HepG2 (cell line): ENCODE measurements at regions not wholly inside any gene's neighbourhood (a gene's known extent, or its start where the extent isn't known, plus 50 kb on each side); places are given as distances from the start of the nearest gene placed in this dataset.

Experiments
- ATAC-seq: fragments of 200-7000 bp; cut with Tn5 transposase; 3 replicates; pipeline ENCODE4 v1.9.1; 2020; ENCODE audit warnings: mild to moderate bottlenecking, moderate library complexity
- BruUV-seq: library from RNA; stranded (reverse); fragments of 400-500 nt; replicated peaks from 2 replicates; lab custom pipeline; 2021; lab: Mats Ljungman, UMichigan
- CTCF ChIA-PET: fragments of 300-600 bp; formaldehyde crosslinking; extraction: SDS; loops from one replicate; lab custom pipeline; 2021; ENCODE audit warnings: low total read pairs, inconsistent platforms, low intra/inter-chr PET ratio; lab: Yijun Ruan, JAX
- POLR2A ChIA-PET: fragments of 350-600 bp; sonication (Branson Sonifier 250); formaldehyde crosslinking; loops from one replicate; lab custom pipeline; 2020; ENCODE audit warnings: antibody characterized with exemption, inconsistent platforms; lab: Yijun Ruan, JAX
- DNase-seq: peaks from one replicate; pipeline ENCODE4 v3.0.0-alpha.2; 2015; ENCODE audit warnings: low spot score
- FAIRE-seq: peaks from 3 replicates; lab custom pipeline; 2011; peaks lifted over from hg19 to GRCh38; lab: Jason Lieb, UNC
- H2AFZ ChIP-seq: one replicate; pipeline ENCODE4 v1.6.1; 2011; ENCODE audit warnings: low read length, inconsistent platforms
- H3K27ac ChIP-seq: fragments of 300-600 bp; 3 replicates; pipeline ENCODE4 v1.8.0; 2011; ENCODE audit warnings: mixed run types, mild to moderate bottlenecking, mixed read lengths, low read length, inconsistent platforms; ENCODE audit not compliant: insufficient read depth; ENCODE audit errors: extremely low read length
- H3K27me3 ChIP-seq, 2 experiments: fragments of 200-600 bp in 1 of 2; 2 replicates in 1 of 2; 3 replicates in 1 of 2; pipeline versions ENCODE4 v1.6.0 to v1.8.0; 2011; ENCODE audit warnings: low read length in 2 of 2, mild to moderate bottlenecking in 2 of 2, moderate library complexity in 2 of 2, inconsistent platforms in 1 of 2; ENCODE audit not compliant: insufficient read depth in 2 of 2, control insufficient read depth in 1 of 2
- H3K36me3 ChIP-seq, 2 experiments: fragments of 200-600 bp in 1 of 2; replicated peaks in 1 of 2; 2 replicates in 1 of 2; 3 replicates in 1 of 2; pipeline versions ENCODE4 v1.5.1 to v1.8.0; 2011; ENCODE audit warnings: low read length in 2 of 2, inconsistent platforms in 1 of 2; ENCODE audit not compliant: insufficient read depth in 2 of 2, control insufficient read depth in 1 of 2
- H3K4me1 ChIP-seq: 2 replicates; pipeline ENCODE4 v1.5.1; 2012; ENCODE audit warnings: low read length, inconsistent platforms; ENCODE audit not compliant: insufficient read depth
- H3K4me2 ChIP-seq: 2 replicates; pipeline ENCODE4 v1.6.0; 2011; ENCODE audit warnings: low read depth, low read length, inconsistent platforms
- H3K4me3 ChIP-seq, 3 experiments: fragments of 200-600 bp in 1 of 3; sonication (generic), shearing (Covaris generic) in 1 of 3; replicated peaks in 1 of 3; 2 replicates each; pipeline ENCODE4 v1.5.1; 2011 to 2016; ENCODE audit warnings: low read length in 3 of 3, inconsistent platforms in 2 of 3, low read depth in 2 of 3, mild to moderate bottlenecking in 2 of 3, control low read depth in 1 of 3, mixed read lengths in 1 of 3; ENCODE audit not compliant: insufficient read depth in 1 of 3
- H3K79me2 ChIP-seq: one replicate; pipeline ENCODE4 v1.6.1; 2011; ENCODE audit warnings: low read length, inconsistent platforms; ENCODE audit not compliant: insufficient read depth
- H3K9ac ChIP-seq: 2 replicates; pipeline ENCODE4 v1.6.0; 2011; ENCODE audit warnings: mild to moderate bottlenecking, low read depth, low read length, inconsistent platforms; ENCODE audit not compliant: insufficient read depth
- H3K9me3 ChIP-seq: 2 replicates; pipeline ENCODE4 v1.5.1; 2012; ENCODE audit warnings: mild to moderate bottlenecking, low read length
- H4K20me1 ChIP-seq: 2 replicates; pipeline ENCODE4 v1.6.0; 2011; ENCODE audit warnings: inconsistent platforms, mild to moderate bottlenecking, low read length, moderate library complexity; ENCODE audit not compliant: insufficient read depth
- ARHGAP35 ChIP-seq: sonication (generic); formaldehyde crosslinking; IDR thresholded peaks from 2 replicates; pipeline ENCODE4 v1.9.0; 2022; ENCODE audit warnings: mild to moderate bottlenecking, inconsistent platforms, moderate library complexity, missing genetic modification reagents, borderline replicate concordance
- ATF1 ChIP-seq: IDR thresholded peaks from 2 replicates; pipeline ENCODE4 v1.6.1; 2016; ENCODE audit warnings: mild to moderate bottlenecking, control low read depth
- FOXC1 ChIP-seq: sonication (generic); formaldehyde crosslinking; IDR thresholded peaks from 2 replicates; pipeline ENCODE4 v1.8.0; 2022; ENCODE audit warnings: mild to moderate bottlenecking, missing genetic modification reagents, borderline replicate concordance
- GATAD2A ChIP-seq: IDR thresholded peaks from 2 replicates; pipeline ENCODE4 v1.6.1; 2016
- HNF4A ChIP-seq: sonication (generic); formaldehyde crosslinking; IDR thresholded peaks from 2 replicates; pipeline ENCODE4 v1.4.0; 2020; ENCODE audit warnings: missing genetic modification reagents
- HOXA5 ChIP-seq: sonication (generic); formaldehyde crosslinking; IDR thresholded peaks from 2 replicates; pipeline ENCODE4 v1.4.0; 2020; ENCODE audit warnings: missing genetic modification reagents
- NFE2 ChIP-seq: sonication (generic); formaldehyde crosslinking; IDR thresholded peaks from 2 replicates; pipeline ENCODE4 v1.4.0; 2020; ENCODE audit warnings: missing genetic modification reagents
- PATZ1 ChIP-seq: sonication (generic); formaldehyde crosslinking; IDR thresholded peaks from 2 replicates; pipeline ENCODE4 v1.4.0; 2020; ENCODE audit warnings: missing genetic modification reagents
- TAF15 ChIP-seq: fragments of 200-400 bp; formaldehyde crosslinking; IDR thresholded peaks from one replicate; pipeline ENCODE4 v1.6.1; 2018; ENCODE audit warnings: mild to moderate bottlenecking, low read depth, low read length; ENCODE audit not compliant: poor library complexity, severe bottlenecking
- TMF1 ChIP-seq: sonication (generic); formaldehyde crosslinking; IDR thresholded peaks from 2 replicates; pipeline ENCODE4 v1.8.1; 2022; ENCODE audit warnings: low read depth, missing genetic modification reagents
- ZNF296 ChIP-seq: sonication (generic); formaldehyde crosslinking; conservative IDR thresholded peaks from 2 replicates; pipeline ENCODE4 v1.5.0; 2020; ENCODE audit warnings: mild to moderate bottlenecking, missing genetic modification reagents
- ZNF737 ChIP-seq: sonication (generic); formaldehyde crosslinking; IDR thresholded peaks from 2 replicates; pipeline ENCODE4 v1.5.0; 2020; ENCODE audit warnings: missing genetic modification reagents, mild to moderate bottlenecking, borderline replicate concordance
- ZNF777 ChIP-seq: sonication (generic); formaldehyde crosslinking; IDR thresholded peaks from 2 replicates; pipeline ENCODE4 v1.4.0; 2020; ENCODE audit warnings: missing genetic modification reagents
- WGBS: methylation state at CpG from one replicate; pipeline ENCODE4 v1.1.6; 2017; ENCODE audit warnings: low lambda C conversion rate; 5-methylcytosine and 5-hydroxymethylcytosine counted together
- in situ Hi-C: cut with HindIII; loops from 2 replicates; pipeline ENCODE4 v1.10.0; 2017; ENCODE audit warnings: low pct_unique_long_range_greater_than_20kb; ENCODE audit not compliant: extremely low pct_ligation_motif_present
- intact Hi-C: fragments of 100-400 bp; cut with micrococcal nuclease; formaldehyde crosslinking; loops from one replicate; pipeline ENCODE4 v1.10.0; 2022; ENCODE audit not compliant: unreplicated experiment
- TF ChIP-seq, protein P1 (sequence below): sonication (generic); formaldehyde crosslinking; IDR thresholded peaks from 2 replicates; pipeline ENCODE4 v1.4.0; 2020; ENCODE audit warnings: missing genetic modification reagents
- TF ChIP-seq, protein P2 (sequence below): sonication (generic); formaldehyde crosslinking; IDR thresholded peaks from 2 replicates; pipeline ENCODE4 v1.5.0; 2020; ENCODE audit warnings: missing genetic modification reagents

GRCh38 chr2:238716585-238716984, 131.3 kb upstream of the TWIST2 start:
- Histone ChIP-seq H2AFZ (no peak overlapping the region), H3K36me3 (no peaks in the 10 kb centered on the region), H3K27me3 (peaks cover 0 to 18% of the 10 kb centered on the region in 2 experiments; a peak in 4 of 5 replicates)
- TF ChIP-seq GATAD2A, result no peak
- TF ChIP-seq TAF15, result no peak
- no peak for TF ChIP-seq PATZ1 (CRISPR knock-in tag)
- TF ChIP-seq, protein P1, sequence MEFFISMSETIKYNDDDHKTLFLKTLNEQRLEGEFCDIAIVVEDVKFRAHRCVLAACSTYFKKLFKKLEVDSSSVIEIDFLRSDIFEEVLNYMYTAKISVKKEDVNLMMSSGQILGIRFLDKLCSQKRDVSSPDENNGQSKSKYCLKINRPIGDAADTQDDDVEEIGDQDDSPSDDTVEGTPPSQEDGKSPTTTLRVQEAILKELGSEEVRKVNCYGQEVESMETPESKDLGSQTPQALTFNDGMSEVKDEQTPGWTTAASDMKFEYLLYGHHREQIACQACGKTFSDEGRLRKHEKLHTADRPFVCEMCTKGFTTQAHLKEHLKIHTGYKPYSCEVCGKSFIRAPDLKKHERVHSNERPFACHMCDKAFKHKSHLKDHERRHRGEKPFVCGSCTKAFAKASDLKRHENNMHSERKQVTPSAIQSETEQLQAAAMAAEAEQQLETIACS (CRISPR knock-in tag), result no peak
- TF ChIP-seq, protein P2, sequence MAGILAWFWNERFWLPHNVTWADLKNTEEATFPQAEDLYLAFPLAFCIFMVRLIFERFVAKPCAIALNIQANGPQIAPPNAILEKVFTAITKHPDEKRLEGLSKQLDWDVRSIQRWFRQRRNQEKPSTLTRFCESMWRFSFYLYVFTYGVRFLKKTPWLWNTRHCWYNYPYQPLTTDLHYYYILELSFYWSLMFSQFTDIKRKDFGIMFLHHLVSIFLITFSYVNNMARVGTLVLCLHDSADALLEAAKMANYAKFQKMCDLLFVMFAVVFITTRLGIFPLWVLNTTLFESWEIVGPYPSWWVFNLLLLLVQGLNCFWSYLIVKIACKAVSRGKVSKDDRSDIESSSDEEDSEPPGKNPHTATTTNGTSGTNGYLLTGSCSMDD, result no peak
- TF ChIP-seq NFE2 (CRISPR knock-in tag), result no peak
- no peak for TF ChIP-seq ARHGAP35 (CRISPR knock-in tag)
- TF ChIP-seq ZNF737 (CRISPR knock-in tag), result no peak
- no peak for TF ChIP-seq HOXA5 (CRISPR knock-in tag)
- no peak for TF ChIP-seq TMF1 (CRISPR knock-in tag)
- TF ChIP-seq FOXC1, result no peak
- TF ChIP-seq HNF4A, result no peak
- TF ChIP-seq ZNF296 (CRISPR knock-in tag), result no peak
- TF ChIP-seq ATF1 (CRISPR knock-in tag), result no peak
- no peak for TF ChIP-seq ZNF777 (CRISPR knock-in tag)
- TF ChIP-seq, all 625 proteins: peak for 0
- intact Hi-C loops, result no loop called here
- H3K4me2 ChIP-seq, result no peak overlapping the region
- ATAC-seq (no peak), DNase-seq (no peak), FAIRE-seq (no peak)
- no peaks in the 10 kb centered on the region for H4K20me1 ChIP-seq
- BruUV-seq, result no TSS peak
- ChIA-PET CTCF (no interaction called here), POLR2A (no interaction called here)
- in situ Hi-C loops, result loop anchor here (5.0 kb wide), 1 partner anchor 66 kb away; no protein-coding TSS in a partner anchor
- no peak overlapping the region for H3K9ac ChIP-seq
- H3K27ac ChIP-seq, result no peak overlapping the region
- no peaks in the 10 kb centered on the region for H3K9me3 ChIP-seq
- H3K79me2 ChIP-seq, result no peaks in the 10 kb centered on the region
- no peak overlapping the region for H3K4me3 ChIP-seq
- WGBS, result 41% methylated on average over 17 of the region's 17 CpGs
- no peaks in the 10 kb centered on the region for H3K4me1 ChIP-seq
